ENCODE measurements at regions not wholly inside any gene's neighbourhood (a gene's known extent, or its start where the extent isn't known, plus 50 kb on each side); places are given as distances from the start of the nearest gene placed in this dataset.
"Not testable (repeated sequence)": the region's sequence is repeated elsewhere in the genome, so short reads cannot be mapped to it uniquely, and the experiment has no call there.

DNA sequence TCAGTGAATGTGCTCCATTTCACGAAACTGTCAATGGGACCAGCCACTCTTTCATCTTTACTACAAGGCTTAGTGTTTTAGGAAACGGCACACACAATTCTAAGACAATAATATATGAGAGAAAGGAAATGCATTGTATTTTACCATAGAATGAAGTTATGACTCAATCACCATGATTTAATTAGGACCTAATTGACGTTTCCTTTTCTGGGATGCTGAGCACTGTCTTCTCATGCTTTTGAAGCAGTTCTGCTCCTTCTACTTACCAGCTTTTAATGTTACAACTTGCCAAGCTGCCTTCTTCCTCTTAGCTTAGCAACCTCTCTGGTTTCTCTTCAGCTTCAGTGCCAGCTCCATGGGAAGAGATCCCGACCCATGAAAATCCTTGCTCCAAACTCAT, 94.3 kb upstream of the SERPINE2 start:
- Mint-ChIP-seq H3K4me1 (peaks cover 0 to 1% of the 10 kb centered on the region in 2 donors), H3K4me3 (no peak overlapping the region), H3K27ac (no peak overlapping the region), H3K27me3 (peaks cover 14 to 30% of the 10 kb centered on the region in 2 donors), H3K36me3 (no peaks in the 10 kb centered on the region), H3K9me3 (peaks cover 0 to 3% of the 10 kb centered on the region in 2 donors)
- no peak for ATAC-seq (replicated peaks)
- no peak for DNase-seq

- H3K4me1 Mint-ChIP-seq: no peaks in the 10 kb centered on the region
- no peak overlapping the region for H3K27ac Mint-ChIP-seq
- DNase-seq (no peak), ATAC-seq (replicated peaks) (no peak)
- H3K4me3 Mint-ChIP-seq: no peak overlapping the region
- peaks cover 13 to 31% of the 10 kb centered on the region in 2 donors for H3K27me3 Mint-ChIP-seq
- no peaks in the 10 kb centered on the region for H3K36me3 Mint-ChIP-seq
- H3K9me3 Mint-ChIP-seq: no peaks in the 10 kb centered on the region
Measured at GRCh38 chr2:224127871-224128501, 88.9 kb upstream of the SERPINE2 start.

DNA sequence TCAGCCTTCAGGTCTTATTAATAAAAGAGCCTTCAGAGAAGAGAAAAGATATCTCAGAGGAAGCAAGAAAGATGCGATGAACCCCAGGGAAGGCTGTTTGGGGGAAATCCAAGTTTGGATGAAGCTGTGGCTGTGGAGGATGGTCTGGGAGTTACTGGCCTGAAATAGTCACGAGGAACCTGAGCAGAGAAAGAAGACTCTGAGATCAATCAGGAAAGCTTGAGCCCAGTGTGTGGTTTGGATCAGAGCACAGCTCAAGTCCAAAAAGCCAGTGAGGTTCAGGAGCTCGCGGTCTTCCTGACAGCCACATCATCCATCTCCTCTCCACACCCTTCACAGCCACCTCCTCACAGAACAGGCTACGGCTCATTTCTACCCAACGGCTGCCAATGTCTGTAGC, 87.4 kb upstream of the SERPINE2 start:
- no peaks in the 10 kb centered on the region for H3K4me1 Mint-ChIP-seq
- no peak overlapping the region for H3K4me3 Mint-ChIP-seq
- peaks cover 9 to 16% of the 10 kb centered on the region in 2 donors for H3K27me3 Mint-ChIP-seq
- no peak overlapping the region for H3K27ac Mint-ChIP-seq
- ATAC-seq (replicated peaks) (no peak), DNase-seq (no peak)
- H3K36me3 Mint-ChIP-seq: no peaks in the 10 kb centered on the region
- H3K9me3 Mint-ChIP-seq: peaks cover 0 to under 1% of the 10 kb centered on the region in 2 donors

DNA sequence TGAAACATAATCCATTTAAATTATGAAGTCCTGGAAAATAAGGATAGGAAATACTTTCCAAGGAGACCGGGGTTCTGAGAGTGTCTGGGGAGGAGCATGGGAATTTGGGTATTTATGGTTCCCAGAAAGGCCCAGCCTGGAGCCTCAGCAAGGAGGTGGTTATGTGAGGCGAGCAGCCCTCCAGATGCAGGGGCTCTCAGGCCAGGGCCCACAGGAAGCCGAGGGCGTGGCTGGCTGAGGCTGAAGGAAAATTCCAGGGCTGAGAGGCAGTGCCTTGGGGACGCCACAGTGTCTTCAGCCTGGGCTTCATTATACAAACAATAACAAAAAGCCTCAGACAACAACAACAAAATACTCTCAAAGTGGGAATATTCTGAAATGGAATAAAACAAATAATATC, 86.9 kb upstream of the SERPINE2 start:
- DNase-seq: no peak
- H3K27ac Mint-ChIP-seq: no peak overlapping the region
- peaks cover 9 to 16% of the 10 kb centered on the region in 2 donors for H3K27me3 Mint-ChIP-seq
- peaks cover 0 to 2% of the 10 kb centered on the region in 2 donors for H3K9me3 Mint-ChIP-seq
- ATAC-seq (replicated peaks): no peak
- H3K36me3 Mint-ChIP-seq: no peaks in the 10 kb centered on the region
- H3K4me1 Mint-ChIP-seq: no peaks in the 10 kb centered on the region
- no peak overlapping the region for H3K4me3 Mint-ChIP-seq

- DNase-seq: no peak
- no peak overlapping the region for H3K27ac Mint-ChIP-seq
- no peak overlapping the region for H3K4me3 Mint-ChIP-seq
- H3K4me1 Mint-ChIP-seq: no peaks in the 10 kb centered on the region
- peaks cover 9 to 12% of the 10 kb centered on the region in 2 donors for H3K27me3 Mint-ChIP-seq
- H3K36me3 Mint-ChIP-seq: peaks cover 0 to 2% of the 10 kb centered on the region in 2 donors
- no peak for ATAC-seq (replicated peaks)
- peaks cover 11 to 13% of the 10 kb centered on the region in 2 donors for H3K9me3 Mint-ChIP-seq
Measured at GRCh38 chr2:224122542-224122941, 83.5 kb upstream of the SERPINE2 start.

- no peak for DNase-seq
- no peak for ATAC-seq (replicated peaks)
- H3K27ac Mint-ChIP-seq: no peak overlapping the region
- H3K4me1 Mint-ChIP-seq: no peaks in the 10 kb centered on the region
- peaks cover 0 to 2% of the 10 kb centered on the region in 2 donors for H3K36me3 Mint-ChIP-seq
- peaks cover 17% of the 10 kb centered on the region in 2 donors for H3K27me3 Mint-ChIP-seq
- H3K4me3 Mint-ChIP-seq: no peak overlapping the region
- H3K9me3 Mint-ChIP-seq: peaks cover 15% of the 10 kb centered on the region in 2 donors
Measured at GRCh38 chr2:224121406-224122067, 82.5 kb upstream of the SERPINE2 start.

DNA sequence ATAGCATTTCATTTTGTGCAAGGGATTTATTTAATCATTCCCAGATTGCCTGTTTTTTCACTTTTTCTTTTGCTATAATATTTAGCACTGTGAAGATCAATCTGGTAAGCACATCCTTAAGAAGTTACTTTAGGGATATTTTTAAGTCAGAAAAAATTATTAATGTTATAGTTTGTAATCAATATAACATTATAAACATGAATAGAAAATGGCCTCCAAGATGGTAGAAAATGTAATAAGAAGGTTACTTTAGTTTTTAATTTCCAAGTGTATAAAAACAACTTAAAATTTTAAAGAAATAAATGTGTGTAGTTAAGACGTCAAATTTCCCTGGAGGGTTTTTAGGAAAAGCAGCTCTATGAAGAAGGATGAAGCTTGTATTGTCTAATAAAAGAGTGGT, 81.9 kb upstream of the SERPINE2 start:
- H3K4me3 Mint-ChIP-seq: no peak overlapping the region
- no peak for DNase-seq
- no peaks in the 10 kb centered on the region for H3K4me1 Mint-ChIP-seq
- peaks cover 0 to 2% of the 10 kb centered on the region in 2 donors for H3K36me3 Mint-ChIP-seq
- peaks cover 15 to 17% of the 10 kb centered on the region in 2 donors for H3K9me3 Mint-ChIP-seq
- no peak overlapping the region for H3K27ac Mint-ChIP-seq
- ATAC-seq (replicated peaks): no peak
- H3K27me3 Mint-ChIP-seq: peaks cover 17 to 20% of the 10 kb centered on the region in 2 donors

DNA sequence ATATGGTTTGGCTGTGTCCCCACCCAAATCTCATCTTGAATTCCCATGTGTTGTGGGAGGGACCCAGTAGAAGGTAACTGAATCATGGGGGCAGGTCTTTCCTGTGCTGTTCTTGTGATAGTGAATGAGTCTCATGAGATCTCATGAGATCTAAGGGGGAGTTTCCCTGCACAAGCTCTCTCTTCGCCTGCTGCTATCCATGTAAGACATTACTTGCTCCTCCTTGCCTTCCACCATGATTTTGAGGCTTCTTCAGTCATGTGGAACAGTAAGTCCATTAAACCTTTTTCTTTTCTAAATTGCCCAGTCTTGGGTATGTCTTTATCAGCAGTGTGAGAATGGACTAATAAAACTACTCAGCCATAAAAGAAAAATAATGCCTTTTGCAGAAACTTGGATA, 80.8 kb upstream of the SERPINE2 start:
- H3K27me3 Mint-ChIP-seq: peaks cover 24 to 28% of the 10 kb centered on the region in 2 donors
- H3K27ac Mint-ChIP-seq; ATAC-seq (replicated peaks); H3K4me3 Mint-ChIP-seq; DNase-seq; H3K4me1 Mint-ChIP-seq; H3K36me3 Mint-ChIP-seq: not testable (repeated sequence)
- H3K9me3 Mint-ChIP-seq: peaks cover 20% of the 10 kb centered on the region in 2 donors

DNA sequence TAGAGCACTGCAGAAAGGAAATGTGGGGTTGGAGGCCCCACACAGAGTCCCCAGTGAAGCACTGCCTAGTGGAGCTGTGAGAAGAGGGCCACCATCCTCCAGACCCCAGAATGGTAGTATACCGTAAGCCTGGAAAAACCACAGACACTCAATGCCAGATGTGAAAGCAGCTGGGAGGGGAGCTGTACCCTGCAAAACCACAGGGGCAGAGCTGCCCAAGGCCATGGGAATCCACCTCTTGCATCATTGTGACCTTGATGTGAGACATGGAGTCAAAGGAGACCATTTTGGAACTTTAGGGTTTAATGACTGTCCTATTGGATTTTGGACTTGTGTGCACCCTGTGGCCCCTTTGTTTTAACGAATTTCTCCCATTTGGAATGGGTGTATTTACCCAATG, 75.3 kb upstream of the SERPINE2 start:
- no peak overlapping the region for H3K27ac Mint-ChIP-seq

GRCh38 chr2:224113930-224114329, 74.8 kb upstream of the SERPINE2 start:
- H3K4me3 Mint-ChIP-seq; H3K4me1 Mint-ChIP-seq; ATAC-seq (replicated peaks); DNase-seq; H3K27ac Mint-ChIP-seq; H3K36me3 Mint-ChIP-seq: not testable (repeated sequence)
- Mint-ChIP-seq H3K27me3 (peaks cover 33 to 34% of the 10 kb centered on the region in 2 donors), H3K9me3 (peaks cover 16 to 23% of the 10 kb centered on the region in 2 donors)

More for the DNA sequence above, 75.3 kb upstream of the SERPINE2 start:
- Mint-ChIP-seq H3K36me3 (no peaks in the 10 kb centered on the region), H3K27me3 (peaks cover 33 to 34% of the 10 kb centered on the region in 2 donors), H3K4me3 (no peak overlapping the region), H3K9me3 (peaks cover 16 to 23% of the 10 kb centered on the region in 2 donors), H3K4me1 (no peaks in the 10 kb centered on the region)
- DNase-seq: no peak
- ATAC-seq (replicated peaks): no peak

DNA sequence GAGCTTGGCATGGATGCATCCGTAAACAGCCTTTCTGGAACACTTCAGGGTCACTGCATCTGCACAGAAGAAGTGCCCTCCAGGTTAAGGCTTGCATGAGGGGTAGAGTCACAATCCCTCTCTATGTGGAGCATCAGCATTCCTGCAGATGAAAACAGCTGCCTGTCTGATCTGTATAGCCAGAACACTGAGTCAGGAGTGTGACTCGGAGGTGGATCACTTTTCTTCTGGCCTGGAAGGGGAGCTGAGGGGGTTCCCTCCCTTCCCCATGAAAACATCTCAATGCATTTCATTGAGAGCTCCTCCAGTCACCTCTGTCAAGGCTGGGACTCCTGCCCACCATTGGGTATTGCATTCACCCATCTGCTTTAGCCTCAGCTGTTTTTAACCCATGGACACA, 72.5 kb upstream of the SERPINE2 start:
- ATAC-seq (replicated peaks) (no peak), DNase-seq (no peak)
- Mint-ChIP-seq H3K27me3 (peaks cover 29 to 34% of the 10 kb centered on the region in 2 donors), H3K4me1 (no peaks in the 10 kb centered on the region), H3K36me3 (no peaks in the 10 kb centered on the region), H3K27ac (no peak overlapping the region), H3K4me3 (no peak overlapping the region), H3K9me3 (peaks cover 7 to 13% of the 10 kb centered on the region in 2 donors)

GRCh38 chr2:224110811-224111210, 71.7 kb upstream of the SERPINE2 start:
- DNase-seq: no peak
- Mint-ChIP-seq H3K4me3 (no peak overlapping the region), H3K9me3 (peaks cover 4 to 13% of the 10 kb centered on the region in 2 donors), H3K4me1 (no peaks in the 10 kb centered on the region), H3K27me3 (peaks cover 26 to 34% of the 10 kb centered on the region in 2 donors), H3K27ac (no peak overlapping the region), H3K36me3 (no peaks in the 10 kb centered on the region)
- no peak for ATAC-seq (replicated peaks)

DNA sequence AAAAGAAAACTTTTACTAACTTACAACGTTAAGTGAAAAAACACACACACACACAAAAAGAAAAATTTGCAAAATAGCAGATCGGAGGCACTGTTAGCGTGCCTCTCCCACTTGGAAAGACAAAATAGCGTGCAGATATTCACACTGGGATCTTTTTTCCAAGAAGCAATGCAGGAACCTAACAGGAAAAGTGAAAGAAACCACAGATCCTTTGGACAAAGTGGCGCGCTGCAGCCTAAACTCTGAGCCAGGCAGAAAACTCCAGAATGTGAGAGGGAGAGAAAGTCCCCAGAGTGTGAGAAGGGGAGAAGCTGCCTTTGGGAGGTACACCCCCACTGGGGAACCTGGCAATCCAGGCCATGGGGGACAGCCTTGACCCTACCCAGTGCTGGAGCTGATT, 70.7 kb upstream of the SERPINE2 start:
- no peaks in the 10 kb centered on the region for H3K36me3 Mint-ChIP-seq
- no peak overlapping the region for H3K4me3 Mint-ChIP-seq
- peaks cover 21 to 27% of the 10 kb centered on the region in 2 donors for H3K27me3 Mint-ChIP-seq
- H3K27ac Mint-ChIP-seq: no peak overlapping the region
- ATAC-seq (replicated peaks) (no peak), DNase-seq (no peak)
- no peaks in the 10 kb centered on the region for H3K4me1 Mint-ChIP-seq
- H3K9me3 Mint-ChIP-seq: peaks cover 1 to 7% of the 10 kb centered on the region in 2 donors

- Mint-ChIP-seq H3K36me3 (no peaks in the 10 kb centered on the region), H3K4me1 (peaks cover 5 to 7% of the 10 kb centered on the region in 2 donors), H3K27me3 (peaks cover 18 to 19% of the 10 kb centered on the region in 2 donors), H3K9me3 (no peaks in the 10 kb centered on the region), H3K4me3 (no peak overlapping the region), H3K27ac (no peak overlapping the region)
- ATAC-seq (replicated peaks): no peak
- no peak for DNase-seq
Measured at GRCh38 chr2:224106794-224107193, 67.7 kb upstream of the SERPINE2 start.
